ENCODE measurements at regions not wholly inside any gene's neighbourhood (a gene's known extent, or its start where the extent isn't known, plus 50 kb on each side); places are given as distances from the start of the nearest gene placed in this dataset.
"Not testable (repeated sequence)": the region's sequence is repeated elsewhere in the genome, so short reads cannot be mapped to it uniquely, and the experiment has no call there.

GRCh38 chr1:79708646-79709265 is 702.2 kb upstream of the ADGRL4 start:
- Histone ChIP-seq H3K4me3 (no peak overlapping the region), H3K36me3 (ENCODE audit: insufficient read depth, low read length) (no peaks in the 10 kb centered on the region), H3K9ac (ENCODE audit: insufficient read length) (no peak overlapping the region), H3K9me3 (ENCODE audit: low read depth, low read length) (no peaks in the 10 kb centered on the region), H3K27ac (no peak overlapping the region)
- DNase-seq (ENCODE audit: low read depth, low spot score) = no peak
- TF ChIP-seq EZH2 (IDR thresholded peaks at IDR 0.05) = no peak
- no peak for TF ChIP-seq FOXP2 (optimal IDR thresholded peaks at IDR 0.05; ENCODE audit: control extremely low read depth, extremely low read length, insufficient read depth)
- no peak for TF ChIP-seq POLR2AphosphoS5 (IDR thresholded peaks at IDR 0.05; ENCODE audit: borderline replicate concordance, low read depth, low read length)

- TF ChIP-seq FOXP2 (optimal IDR thresholded peaks at IDR 0.05; ENCODE audit: control extremely low read depth, extremely low read length, insufficient read depth) = no peak
- no peak for TF ChIP-seq EZH2 (IDR thresholded peaks at IDR 0.05)
- no peak for TF ChIP-seq POLR2AphosphoS5 (IDR thresholded peaks at IDR 0.05; ENCODE audit: borderline replicate concordance, low read depth, low read length)
- Histone ChIP-seq H3K4me3 (no peak overlapping the region), H3K36me3 (ENCODE audit: insufficient read depth, low read length) (no peaks in the 10 kb centered on the region), H3K9me3 (ENCODE audit: low read depth, low read length) (no peaks in the 10 kb centered on the region), H3K9ac (ENCODE audit: insufficient read length) (no peak overlapping the region), H3K27ac (no peak overlapping the region)
- no peak for DNase-seq (ENCODE audit: low read depth, low spot score)
These were observed 698.7 kb upstream of the ADGRL4 start for GRCh38 chr1:79705218-79705617.

GRCh38 chr1:79704067-79704466 is 697.5 kb upstream of the ADGRL4 start:
- TF ChIP-seq POLR2AphosphoS5 (IDR thresholded peaks at IDR 0.05; ENCODE audit: borderline replicate concordance, low read depth, low read length) = no peak
- no peak for TF ChIP-seq FOXP2 (optimal IDR thresholded peaks at IDR 0.05; ENCODE audit: control extremely low read depth, extremely low read length, insufficient read depth)
- no peak for TF ChIP-seq EZH2 (IDR thresholded peaks at IDR 0.05)
- Histone ChIP-seq H3K36me3 (ENCODE audit: insufficient read depth, low read length) (no peaks in the 10 kb centered on the region), H3K4me3 (no peak overlapping the region), H3K9ac (ENCODE audit: insufficient read length) (no peak overlapping the region), H3K9me3 (ENCODE audit: low read depth, low read length) (no peaks in the 10 kb centered on the region), H3K27ac (no peak overlapping the region)
- DNase-seq (ENCODE audit: low read depth, low spot score) = no peak

DNA sequence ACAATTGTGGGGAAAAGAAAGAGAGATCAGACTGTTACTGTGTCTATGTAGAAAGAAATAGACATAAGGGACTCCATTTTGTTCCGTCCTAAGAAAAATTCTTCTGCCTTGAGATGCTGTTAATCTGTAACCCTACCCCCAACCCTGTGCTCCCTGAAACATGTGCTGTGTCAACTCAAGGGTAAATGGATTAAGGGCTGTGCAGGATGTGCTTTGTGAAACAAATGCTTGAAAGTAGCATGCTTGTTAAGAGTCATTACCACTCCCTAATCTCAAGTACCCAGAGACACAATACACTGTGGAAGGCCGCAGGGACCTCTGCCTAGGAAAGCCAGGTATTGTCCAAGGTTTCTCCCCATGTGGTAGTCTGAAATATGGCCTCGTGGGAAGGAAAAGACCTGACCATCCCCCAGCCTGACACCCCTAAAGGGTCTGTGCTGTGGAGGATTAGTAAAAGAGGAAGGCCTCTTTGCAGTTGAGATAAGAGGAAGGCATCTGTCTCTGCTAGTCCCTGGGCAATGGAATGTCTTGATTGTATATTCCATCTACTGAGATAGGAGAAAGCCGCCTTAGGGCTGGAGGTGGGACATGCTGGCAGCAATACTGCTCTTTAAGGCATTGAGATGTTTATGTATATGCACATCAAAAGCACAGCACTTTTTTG is 695.9 kb upstream of the ADGRL4 start:
- H3K9ac ChIP-seq (ENCODE audit: insufficient read length); DNase-seq (ENCODE audit: low read depth, low spot score); H3K4me3 ChIP-seq; H3K9me3 ChIP-seq (ENCODE audit: low read depth, low read length); H3K36me3 ChIP-seq (ENCODE audit: insufficient read depth, low read length); H3K27ac ChIP-seq: not testable (repeated sequence)

- no peaks in the 10 kb centered on the region for H3K9me3 ChIP-seq (ENCODE audit: low read depth, low read length)
- H3K4me3 ChIP-seq = no peak overlapping the region
- H3K9ac ChIP-seq (ENCODE audit: insufficient read length) = no peak overlapping the region
- no peak overlapping the region for H3K27ac ChIP-seq
- no peak for DNase-seq (ENCODE audit: low read depth, low spot score)
- TF ChIP-seq EZH2 (IDR thresholded peaks at IDR 0.05) (no peak), POLR2AphosphoS5 (IDR thresholded peaks at IDR 0.05; ENCODE audit: borderline replicate concordance, low read depth, low read length) (no peak), FOXP2 (optimal IDR thresholded peaks at IDR 0.05; ENCODE audit: control extremely low read depth, extremely low read length, insufficient read depth) (no peak)
- H3K36me3 ChIP-seq (ENCODE audit: insufficient read depth, low read length) = no peaks in the 10 kb centered on the region
These were observed 688.6 kb upstream of the ADGRL4 start for GRCh38 chr1:79695138-79695537.

GRCh38 chr1:79694241-79694640 is 687.7 kb upstream of the ADGRL4 start:
- no peak overlapping the region for H3K9ac ChIP-seq (ENCODE audit: insufficient read length)
- no peaks in the 10 kb centered on the region for H3K36me3 ChIP-seq (ENCODE audit: insufficient read depth, low read length)
- no peak overlapping the region for H3K27ac ChIP-seq
- TF ChIP-seq POLR2AphosphoS5 (IDR thresholded peaks at IDR 0.05; ENCODE audit: borderline replicate concordance, low read depth, low read length) (no peak), FOXP2 (optimal IDR thresholded peaks at IDR 0.05; ENCODE audit: control extremely low read depth, extremely low read length, insufficient read depth) (no peak)
- DNase-seq (ENCODE audit: low read depth, low spot score) = no peak
- no peak overlapping the region for H3K4me3 ChIP-seq
- no peaks in the 10 kb centered on the region for H3K9me3 ChIP-seq (ENCODE audit: low read depth, low read length)

- Histone ChIP-seq H3K27ac (no peak overlapping the region), H3K36me3 (ENCODE audit: insufficient read depth, low read length) (no peaks in the 10 kb centered on the region), H3K9ac (ENCODE audit: insufficient read length) (no peak overlapping the region), H3K4me3 (no peak overlapping the region), H3K9me3 (ENCODE audit: low read depth, low read length) (no peaks in the 10 kb centered on the region)
- no peak for TF ChIP-seq POLR2AphosphoS5 (IDR thresholded peaks at IDR 0.05; ENCODE audit: borderline replicate concordance, low read depth, low read length)
- TF ChIP-seq EZH2 (IDR thresholded peaks at IDR 0.05) = no peak
- no peak for TF ChIP-seq FOXP2 (optimal IDR thresholded peaks at IDR 0.05; ENCODE audit: control extremely low read depth, extremely low read length, insufficient read depth)
- no peak for DNase-seq (ENCODE audit: low read depth, low spot score)
These were observed 687.0 kb upstream of the ADGRL4 start for GRCh38 chr1:79693441-79694114.

GRCh38 chr1:79692519-79692918 is 686.0 kb upstream of the ADGRL4 start:
- no peak for TF ChIP-seq EZH2 (IDR thresholded peaks at IDR 0.05)
- TF ChIP-seq FOXP2 (optimal IDR thresholded peaks at IDR 0.05; ENCODE audit: control extremely low read depth, extremely low read length, insufficient read depth) = no peak
- TF ChIP-seq POLR2AphosphoS5 (IDR thresholded peaks at IDR 0.05; ENCODE audit: borderline replicate concordance, low read depth, low read length) = no peak
- Histone ChIP-seq H3K4me3 (no peak overlapping the region), H3K9me3 (ENCODE audit: low read depth, low read length) (no peaks in the 10 kb centered on the region), H3K9ac (ENCODE audit: insufficient read length) (no peak overlapping the region), H3K36me3 (ENCODE audit: insufficient read depth, low read length) (no peaks in the 10 kb centered on the region), H3K27ac (no peak overlapping the region)
- DNase-seq (ENCODE audit: low read depth, low spot score) = no peak

All from SK-N-MC (cell line).